GM12873 (cell line): ENCODE measurements at regions not wholly inside any gene's neighbourhood (a gene's known extent, or its start where the extent isn't known, plus 50 kb on each side); places are given as distances from the start of the nearest gene placed in this dataset.

ENCODE experiments used
- TF ChIP-seq, protein P1 (sequence below): IDR thresholded peaks from 2 replicates; pipeline ENCODE4 v1.5.1; 2012; ENCODE audit warnings: low read depth, mild to moderate bottlenecking, moderate library complexity, low read length, control low read depth; ENCODE audit not compliant: insufficient read depth; ENCODE audit errors: missing control alignments

GRCh38 chr15:53843166-53843565 lies 83.7 kb upstream of the WDR72 start:
- TF ChIP-seq, protein P1, sequence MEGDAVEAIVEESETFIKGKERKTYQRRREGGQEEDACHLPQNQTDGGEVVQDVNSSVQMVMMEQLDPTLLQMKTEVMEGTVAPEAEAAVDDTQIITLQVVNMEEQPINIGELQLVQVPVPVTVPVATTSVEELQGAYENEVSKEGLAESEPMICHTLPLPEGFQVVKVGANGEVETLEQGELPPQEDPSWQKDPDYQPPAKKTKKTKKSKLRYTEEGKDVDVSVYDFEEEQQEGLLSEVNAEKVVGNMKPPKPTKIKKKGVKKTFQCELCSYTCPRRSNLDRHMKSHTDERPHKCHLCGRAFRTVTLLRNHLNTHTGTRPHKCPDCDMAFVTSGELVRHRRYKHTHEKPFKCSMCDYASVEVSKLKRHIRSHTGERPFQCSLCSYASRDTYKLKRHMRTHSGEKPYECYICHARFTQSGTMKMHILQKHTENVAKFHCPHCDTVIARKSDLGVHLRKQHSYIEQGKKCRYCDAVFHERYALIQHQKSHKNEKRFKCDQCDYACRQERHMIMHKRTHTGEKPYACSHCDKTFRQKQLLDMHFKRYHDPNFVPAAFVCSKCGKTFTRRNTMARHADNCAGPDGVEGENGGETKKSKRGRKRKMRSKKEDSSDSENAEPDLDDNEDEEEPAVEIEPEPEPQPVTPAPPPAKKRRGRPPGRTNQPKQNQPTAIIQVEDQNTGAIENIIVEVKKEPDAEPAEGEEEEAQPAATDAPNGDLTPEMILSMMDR, result no peak

DNA sequence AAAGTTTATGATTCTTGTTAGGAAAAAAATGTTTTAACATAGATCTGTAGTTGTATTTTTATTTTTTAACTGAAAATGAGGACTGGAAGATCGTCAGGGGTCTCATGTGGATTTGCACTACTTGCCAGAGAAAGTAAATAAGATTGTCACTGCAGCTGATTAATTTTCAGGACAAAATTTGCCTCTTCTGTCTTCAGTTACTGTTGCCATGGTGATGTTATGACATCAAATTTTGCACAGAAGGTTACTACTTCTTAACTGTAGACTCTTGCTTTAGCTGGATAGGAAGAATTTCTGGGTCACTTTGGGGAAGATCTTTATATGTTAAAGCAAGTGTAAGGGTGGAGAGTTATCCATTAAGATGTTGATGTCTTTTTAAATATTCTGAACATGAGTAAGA lies 82.2 kb upstream of the WDR72 start:
- TF ChIP-seq, protein P1, result no peak

DNA sequence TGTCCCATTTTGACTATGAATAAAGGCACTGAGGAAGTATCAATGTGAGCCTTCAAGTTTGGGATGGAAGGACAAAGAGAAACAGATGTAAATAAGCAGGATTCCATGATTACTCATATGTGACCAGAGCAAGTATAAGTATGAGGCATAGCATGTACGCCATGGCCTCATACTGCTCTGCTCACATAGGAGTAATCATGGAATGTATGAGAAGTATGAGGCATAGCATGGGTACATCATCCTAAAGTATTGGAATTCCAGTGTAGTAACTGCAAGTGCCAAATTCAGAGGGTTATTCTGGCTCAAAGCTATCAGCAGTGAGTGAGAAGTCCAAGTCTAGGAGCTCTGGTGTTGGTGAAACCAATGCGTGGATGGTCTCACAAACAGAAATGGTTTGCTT lies 81.2 kb upstream of the WDR72 start:
- TF ChIP-seq, protein P1, result no peak

- TF ChIP-seq, protein P1, result no peak
Measured at GRCh38 chr15:53837263-53837662, 77.8 kb upstream of the WDR72 start.

- TF ChIP-seq, protein P1, result no peak
Measured at GRCh38 chr15:53836618-53837017, 77.2 kb upstream of the WDR72 start.

DNA sequence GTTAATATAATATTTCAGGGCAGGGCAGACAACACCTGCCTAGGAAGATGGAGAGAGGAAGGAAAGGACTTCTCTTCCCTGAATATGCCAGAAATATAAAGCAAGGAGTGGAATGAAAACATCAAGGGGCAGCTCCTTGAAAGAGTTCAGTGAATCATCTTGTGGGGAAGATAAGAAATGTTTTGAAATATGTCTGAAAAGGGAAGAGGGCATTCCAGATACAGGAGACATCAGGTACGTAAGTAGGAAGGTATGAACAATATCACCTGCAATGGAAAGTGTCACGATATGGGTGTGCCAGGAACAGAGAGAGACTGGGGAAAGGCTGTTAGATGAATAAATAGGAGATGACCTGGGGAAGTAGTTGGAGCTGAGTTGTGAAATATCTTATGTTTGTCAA lies 75.8 kb upstream of the WDR72 start:
- TF ChIP-seq, protein P1, result no peak

GRCh38 chr15:53834214-53834613 lies 74.8 kb upstream of the WDR72 start:
- TF ChIP-seq, protein P1, result no peak
